Uterus (tissue), 3 donors: ENCODE measurements at regions not wholly inside any gene's neighbourhood (a gene's known extent, or its start where the extent isn't known, plus 50 kb on each side); places are given as distances from the start of the nearest gene placed in this dataset.
"Not testable (repeated sequence)": the region's sequence is repeated elsewhere in the genome, so short reads cannot be mapped to it uniquely, and the experiment has no call there.

ENCODE experiments used
- DNase-seq, 2 donors: peaks; one replicate each; pipeline ENCODE4 v3.0.0-alpha.2; 2019 to 2020
- H3K27ac ChIP-seq, 2 donors: fragments of 200-600 bp; sonication (generic); 1 replicate in 1 of 2; 2 replicates in 1 of 2; pipeline ENCODE4 v1.5.1; 2016 to 2018
- H3K27me3 ChIP-seq, 2 donors: fragments of 200-600 bp; sonication (generic); one replicate each; pipeline ENCODE4 v1.5.1; 2018 to 2019; ENCODE audit warnings: control low read depth in 1 of 2
- H3K36me3 ChIP-seq, 2 donors: fragments of 200-600 bp; sonication (generic); one replicate each; pipeline ENCODE4 v1.5.1; 2019; ENCODE audit warnings: control low read depth in 1 of 2
- H3K4me1 ChIP-seq, 2 donors: fragments of 200-600 bp; sonication (generic); one replicate each; pipeline ENCODE4 v1.5.1; 2018 to 2019; ENCODE audit warnings: control low read depth in 1 of 2
- H3K4me3 ChIP-seq, 2 donors: fragments of 200-600 bp; sonication (generic); 1 replicate in 1 of 2; 2 replicates in 1 of 2; pipeline ENCODE4 v1.5.1; 2018 to 2019; ENCODE audit warnings: mild to moderate bottlenecking in 1 of 2
- H3K9me3 ChIP-seq, 2 donors: fragments of 200-600 bp; sonication (generic); one replicate each; pipeline ENCODE4 v1.5.1; 2019; ENCODE audit warnings: control low read depth in 1 of 2
- POLR2A ChIP-seq, 2 donors: fragments of 450-650 bp; IDR thresholded peaks; one replicate each; pipeline ENCODE4 v1.6.1; 2016; ENCODE audit warnings: antibody characterized with exemption in 2 of 2, mild to moderate bottlenecking in 1 of 2, moderate library complexity in 1 of 2
- intact Hi-C: fragments of 100-400 bp; cut with DNase I; formaldehyde crosslinking; loops from one replicate; pipeline ENCODE4 v1.15.1; 2023; ENCODE audit warnings: low total_unique reads
- TF ChIP-seq, protein P1 (sequence below), 4 experiments: fragments of 200-600 bp in 2 of 4; fragments of 450-650 bp in 2 of 4; sonication (generic) in 2 of 4; IDR thresholded peaks; one replicate each; pipeline ENCODE4 v1.5.1; 2016 to 2019; ENCODE audit warnings: antibody characterized with exemption in 4 of 4, mild to moderate bottlenecking in 2 of 4, moderate library complexity in 1 of 4
- donor health status: DM: yes; HTN: yes; CAD: no.

GRCh38 chr12:127496255-127496654 is 770.7 kb upstream of the TMEM132C start:
- Histone ChIP-seq H3K4me1 (no peaks in the 10 kb centered on the region), H3K9me3 (no peaks in the 10 kb centered on the region)
- intact Hi-C loops, result no loop called here

GRCh38 chr12:127500512-127501035 is 766.4 kb upstream of the TMEM132C start:
- intact Hi-C loops, result no loop called here
- H3K36me3 ChIP-seq, result no peaks in the 10 kb centered on the region
- TF ChIP-seq, protein P1, sequence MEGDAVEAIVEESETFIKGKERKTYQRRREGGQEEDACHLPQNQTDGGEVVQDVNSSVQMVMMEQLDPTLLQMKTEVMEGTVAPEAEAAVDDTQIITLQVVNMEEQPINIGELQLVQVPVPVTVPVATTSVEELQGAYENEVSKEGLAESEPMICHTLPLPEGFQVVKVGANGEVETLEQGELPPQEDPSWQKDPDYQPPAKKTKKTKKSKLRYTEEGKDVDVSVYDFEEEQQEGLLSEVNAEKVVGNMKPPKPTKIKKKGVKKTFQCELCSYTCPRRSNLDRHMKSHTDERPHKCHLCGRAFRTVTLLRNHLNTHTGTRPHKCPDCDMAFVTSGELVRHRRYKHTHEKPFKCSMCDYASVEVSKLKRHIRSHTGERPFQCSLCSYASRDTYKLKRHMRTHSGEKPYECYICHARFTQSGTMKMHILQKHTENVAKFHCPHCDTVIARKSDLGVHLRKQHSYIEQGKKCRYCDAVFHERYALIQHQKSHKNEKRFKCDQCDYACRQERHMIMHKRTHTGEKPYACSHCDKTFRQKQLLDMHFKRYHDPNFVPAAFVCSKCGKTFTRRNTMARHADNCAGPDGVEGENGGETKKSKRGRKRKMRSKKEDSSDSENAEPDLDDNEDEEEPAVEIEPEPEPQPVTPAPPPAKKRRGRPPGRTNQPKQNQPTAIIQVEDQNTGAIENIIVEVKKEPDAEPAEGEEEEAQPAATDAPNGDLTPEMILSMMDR (IDR thresholded peaks at IDR 0.05), result no peak
- H3K27ac ChIP-seq, result no peak overlapping the region
- no peaks in the 10 kb centered on the region for H3K27me3 ChIP-seq
- no peak overlapping the region for H3K4me3 ChIP-seq
- H3K4me1 ChIP-seq, result no peaks in the 10 kb centered on the region
- H3K9me3 ChIP-seq, result no peaks in the 10 kb centered on the region
- DNase-seq, result no peak

More at GRCh38 chr12:127496255-127496654, 770.7 kb upstream of the TMEM132C start:
- TF ChIP-seq, protein P1 (IDR thresholded peaks at IDR 0.05), result no peak
- TF ChIP-seq POLR2A (IDR thresholded peaks at IDR 0.05), result no peak
- Histone ChIP-seq H3K4me3 (no peak overlapping the region), H3K36me3 (no peaks in the 10 kb centered on the region), H3K27ac (no peak overlapping the region), H3K27me3 (no peaks in the 10 kb centered on the region)
- no peak for DNase-seq

- Histone ChIP-seq H3K27ac (no peak overlapping the region), H3K9me3 (no peaks in the 10 kb centered on the region), H3K4me1 (no peaks in the 10 kb centered on the region), H3K36me3 (no peaks in the 10 kb centered on the region), H3K4me3 (no peak overlapping the region), H3K27me3 (no peaks in the 10 kb centered on the region)
- no peak for DNase-seq
- TF ChIP-seq, protein P1 (IDR thresholded peaks at IDR 0.05), result no peak
- no peak for TF ChIP-seq POLR2A (IDR thresholded peaks at IDR 0.05)
- intact Hi-C loops, result no loop called here
Observed at GRCh38 chr12:127501916-127502315, 765.1 kb upstream of the TMEM132C start.

- TF ChIP-seq, protein P1 (IDR thresholded peaks at IDR 0.05), result no peak
- no peak for TF ChIP-seq POLR2A (IDR thresholded peaks at IDR 0.05)
- intact Hi-C loops, result no loop called here
- Histone ChIP-seq H3K36me3 (no peaks in the 10 kb centered on the region), H3K27ac (no peak overlapping the region), H3K27me3 (no peaks in the 10 kb centered on the region), H3K4me3 (no peak overlapping the region), H3K4me1 (no peaks in the 10 kb centered on the region), H3K9me3 (no peaks in the 10 kb centered on the region)
- DNase-seq, result no peak
Observed at GRCh38 chr12:127503246-127503645, 763.7 kb upstream of the TMEM132C start.

- H3K27me3 ChIP-seq, H3K4me3 ChIP-seq, H3K27ac ChIP-seq, H3K36me3 ChIP-seq, H3K4me1 ChIP-seq, H3K9me3 ChIP-seq, intact Hi-C loops, DNase-seq: not testable (repeated sequence)
Observed at GRCh38 chr12:127503996-127504395, 763.0 kb upstream of the TMEM132C start.

GRCh38 chr12:127504874-127505273 is 762.1 kb upstream of the TMEM132C start:
- Histone ChIP-seq H3K4me3 (no peak overlapping the region), H3K27ac (no peak overlapping the region), H3K36me3 (no peaks in the 10 kb centered on the region), H3K4me1 (no peaks in the 10 kb centered on the region), H3K27me3 (no peaks in the 10 kb centered on the region), H3K9me3 (no peaks in the 10 kb centered on the region)
- TF ChIP-seq POLR2A (IDR thresholded peaks at IDR 0.05), result no peak
- TF ChIP-seq, protein P1 (IDR thresholded peaks at IDR 0.05), result no peak
- intact Hi-C loops, result no loop called here
- no peak for DNase-seq
